Endothelial cell (in vitro differentiated cells): ENCODE measurements at regions not wholly inside any gene's neighbourhood (a gene's known extent, or its start where the extent isn't known, plus 50 kb on each side); places are given as distances from the start of the nearest gene placed in this dataset.

ENCODE experiments used
- DNase-seq: peaks from one replicate; pipeline ENCODE4 v3.0.0; 2021; ENCODE audit warnings: low spot score
- H3K27ac Mint-ChIP-seq: one replicate; pipeline ENCODE4 v1.8.0; 2021; ENCODE audit warnings: mixed read lengths, inconsistent platforms; ENCODE audit not compliant: unreplicated experiment
- H3K27me3 Mint-ChIP-seq: one replicate; pipeline ENCODE4 v1.8.0; 2021; ENCODE audit warnings: mild to moderate bottlenecking, moderate library complexity, mixed read lengths, inconsistent platforms; ENCODE audit not compliant: unreplicated experiment
- H3K36me3 Mint-ChIP-seq: one replicate; pipeline ENCODE4 v1.8.0; 2021; ENCODE audit warnings: mild to moderate bottlenecking, low read depth, mixed read lengths, inconsistent platforms; ENCODE audit not compliant: unreplicated experiment
- H3K4me1 Mint-ChIP-seq: one replicate; pipeline ENCODE4 v1.8.0; 2021; ENCODE audit warnings: mild to moderate bottlenecking, mixed read lengths, inconsistent platforms; ENCODE audit not compliant: unreplicated experiment
- H3K4me3 Mint-ChIP-seq: one replicate; pipeline ENCODE4 v1.8.0; 2021; ENCODE audit warnings: mild to moderate bottlenecking, mixed read lengths, inconsistent platforms; ENCODE audit not compliant: unreplicated experiment
- H3K9me3 Mint-ChIP-seq: one replicate; pipeline ENCODE4 v1.8.0; 2021; ENCODE audit warnings: mixed read lengths, inconsistent platforms; ENCODE audit not compliant: unreplicated experiment
- TF ChIP-seq, protein P1 (sequence below): fragments of 200-600 bp; sonication (generic); IDR thresholded peaks from one replicate; pipeline ENCODE4 v1.5.0; 2021; ENCODE audit warnings: antibody characterized with exemption; ENCODE audit not compliant: unreplicated experiment

DNA sequence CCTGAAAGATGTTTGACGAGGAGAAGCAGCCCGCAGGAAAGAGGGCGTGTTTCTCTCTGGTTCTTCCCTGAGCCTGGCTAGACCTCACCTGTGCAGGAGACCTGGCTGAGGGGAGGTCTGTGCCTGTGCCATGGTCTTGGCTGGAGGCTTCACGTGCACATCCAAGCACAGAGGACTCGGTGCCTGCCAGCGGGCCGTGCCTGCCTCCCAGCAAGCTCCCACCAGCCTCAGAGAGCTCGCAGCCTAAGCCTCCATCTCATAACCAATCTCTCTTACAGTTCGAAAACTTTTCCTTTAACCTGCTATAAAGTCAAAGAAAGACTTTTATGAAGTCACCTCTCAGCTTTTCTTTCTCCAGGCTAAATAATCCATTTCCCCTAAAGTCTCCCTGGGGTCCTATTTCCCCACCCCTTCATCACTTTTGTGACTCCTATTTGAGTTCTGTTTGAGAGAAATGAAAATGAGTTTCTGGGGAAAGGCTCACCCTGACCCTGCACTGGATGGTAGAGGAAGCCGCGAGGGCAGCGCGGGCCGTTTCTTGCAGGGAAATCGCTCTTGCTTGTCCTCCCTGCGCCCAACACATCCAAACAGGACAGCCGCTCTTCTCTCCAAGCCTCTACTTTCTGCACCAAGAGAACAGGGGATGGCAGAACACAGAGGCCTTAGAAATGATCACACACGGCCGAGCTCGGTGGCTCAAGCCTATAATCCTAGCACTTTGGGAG, 521.0 kb downstream of the SOX11 start:
- Mint-ChIP-seq H3K27ac (no peak overlapping the region), H3K4me3 (no peak overlapping the region), H3K4me1 (no peaks in the 10 kb centered on the region), H3K9me3 (no peaks in the 10 kb centered on the region), H3K36me3 (no peaks in the 10 kb centered on the region), H3K27me3 (peaks cover 2% of the 10 kb centered on the region)
- DNase-seq = no peak
- TF ChIP-seq, protein P1, sequence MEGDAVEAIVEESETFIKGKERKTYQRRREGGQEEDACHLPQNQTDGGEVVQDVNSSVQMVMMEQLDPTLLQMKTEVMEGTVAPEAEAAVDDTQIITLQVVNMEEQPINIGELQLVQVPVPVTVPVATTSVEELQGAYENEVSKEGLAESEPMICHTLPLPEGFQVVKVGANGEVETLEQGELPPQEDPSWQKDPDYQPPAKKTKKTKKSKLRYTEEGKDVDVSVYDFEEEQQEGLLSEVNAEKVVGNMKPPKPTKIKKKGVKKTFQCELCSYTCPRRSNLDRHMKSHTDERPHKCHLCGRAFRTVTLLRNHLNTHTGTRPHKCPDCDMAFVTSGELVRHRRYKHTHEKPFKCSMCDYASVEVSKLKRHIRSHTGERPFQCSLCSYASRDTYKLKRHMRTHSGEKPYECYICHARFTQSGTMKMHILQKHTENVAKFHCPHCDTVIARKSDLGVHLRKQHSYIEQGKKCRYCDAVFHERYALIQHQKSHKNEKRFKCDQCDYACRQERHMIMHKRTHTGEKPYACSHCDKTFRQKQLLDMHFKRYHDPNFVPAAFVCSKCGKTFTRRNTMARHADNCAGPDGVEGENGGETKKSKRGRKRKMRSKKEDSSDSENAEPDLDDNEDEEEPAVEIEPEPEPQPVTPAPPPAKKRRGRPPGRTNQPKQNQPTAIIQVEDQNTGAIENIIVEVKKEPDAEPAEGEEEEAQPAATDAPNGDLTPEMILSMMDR = no peak

DNA sequence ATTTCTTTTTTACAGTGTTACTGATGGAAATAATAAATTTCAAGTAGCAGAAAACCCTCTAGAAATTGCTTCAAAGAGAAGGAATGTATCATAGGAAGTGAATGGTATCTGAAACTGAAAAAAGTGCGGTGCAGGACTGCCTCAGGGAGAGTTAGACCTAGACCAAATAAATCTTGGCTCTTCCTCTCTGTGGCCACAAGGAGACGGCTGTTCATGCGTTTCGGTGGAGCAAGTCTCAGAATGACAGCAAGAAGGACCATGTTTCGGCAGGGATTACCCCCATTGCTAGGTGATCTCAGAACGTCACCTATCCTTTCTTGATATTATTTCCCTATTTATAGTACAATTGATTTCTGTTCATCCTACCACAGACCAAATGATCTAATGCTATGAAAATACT, 522.3 kb downstream of the SOX11 start:
- Mint-ChIP-seq H3K36me3 (no peaks in the 10 kb centered on the region), H3K4me3 (no peak overlapping the region), H3K4me1 (no peaks in the 10 kb centered on the region), H3K27me3 (peaks cover 2% of the 10 kb centered on the region), H3K27ac (no peak overlapping the region), H3K9me3 (no peaks in the 10 kb centered on the region)
- TF ChIP-seq, protein P1 = no peak
- DNase-seq = no peak

DNA sequence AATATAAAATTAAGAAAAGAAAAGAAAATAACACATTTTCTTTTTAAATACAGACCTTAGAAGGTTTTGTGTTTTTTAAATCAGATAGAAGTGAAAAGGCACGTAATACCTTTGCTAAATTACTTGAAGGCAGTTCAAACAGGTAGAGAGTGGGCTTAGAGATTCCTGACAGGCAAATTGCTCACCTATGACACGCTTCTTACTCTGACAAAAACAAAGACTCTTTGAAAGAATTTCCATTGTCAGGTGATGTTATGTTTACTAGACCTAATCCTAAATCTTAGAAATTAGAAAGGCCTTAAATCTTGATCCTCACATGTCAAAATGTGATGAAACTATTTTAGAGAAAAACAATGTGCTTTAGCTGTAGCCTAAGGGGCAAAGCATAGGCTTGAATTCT, 522.9 kb downstream of the SOX11 start:
- Mint-ChIP-seq H3K4me1 (no peaks in the 10 kb centered on the region), H3K27ac (no peak overlapping the region), H3K36me3 (no peaks in the 10 kb centered on the region), H3K9me3 (no peaks in the 10 kb centered on the region), H3K27me3 (peaks cover 2% of the 10 kb centered on the region), H3K4me3 (no peak overlapping the region)
- no peak for DNase-seq
- TF ChIP-seq, protein P1 = no peak

DNA sequence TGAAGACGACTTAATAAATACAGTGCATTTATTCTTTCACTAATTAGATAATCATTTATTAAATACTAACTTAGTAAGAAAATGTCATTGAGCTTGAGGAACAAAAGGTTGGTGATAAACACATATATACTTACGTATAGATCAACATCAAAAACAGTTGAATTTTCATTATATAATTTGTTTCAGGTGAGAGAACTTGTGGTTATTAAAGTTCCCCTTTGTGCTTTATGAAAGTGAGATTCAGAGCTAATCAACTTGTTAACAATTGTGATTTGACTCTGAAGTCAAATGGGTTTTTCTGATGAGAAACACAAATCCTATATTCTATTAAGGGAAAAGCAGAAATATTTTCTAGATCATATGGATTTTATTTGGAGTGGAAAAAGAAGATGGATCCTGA, 524.0 kb downstream of the SOX11 start:
- H3K27me3 Mint-ChIP-seq = peaks cover 3% of the 10 kb centered on the region
- H3K27ac Mint-ChIP-seq = no peak overlapping the region
- no peaks in the 10 kb centered on the region for H3K4me1 Mint-ChIP-seq
- TF ChIP-seq, protein P1 = no peak
- no peaks in the 10 kb centered on the region for H3K9me3 Mint-ChIP-seq
- H3K4me3 Mint-ChIP-seq = no peak overlapping the region
- no peak for DNase-seq
- no peaks in the 10 kb centered on the region for H3K36me3 Mint-ChIP-seq

DNA sequence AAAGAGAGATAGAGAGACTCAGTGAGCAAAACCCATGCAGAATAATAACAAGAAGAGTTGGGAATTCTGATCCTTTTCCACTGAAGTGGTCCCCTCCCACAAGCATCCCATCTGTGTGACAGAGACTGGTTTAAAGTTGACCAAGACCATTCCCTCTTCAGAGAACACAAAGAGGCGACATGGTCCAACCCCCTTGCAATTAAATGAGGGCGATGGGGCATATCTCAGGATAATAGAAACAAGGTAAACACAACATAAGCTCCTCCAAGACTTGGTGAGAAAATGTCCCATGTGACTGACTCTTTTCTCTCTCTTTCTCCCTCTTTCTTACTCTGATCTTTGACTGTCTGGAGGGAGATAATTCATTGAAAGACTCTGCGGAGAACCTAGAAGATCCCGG, 526.7 kb downstream of the SOX11 start:
- Mint-ChIP-seq H3K4me1 (peaks cover 5% of the 10 kb centered on the region), H3K27ac (no peak overlapping the region), H3K4me3 (no peak overlapping the region), H3K9me3 (no peaks in the 10 kb centered on the region), H3K36me3 (no peaks in the 10 kb centered on the region), H3K27me3 (peaks cover 6% of the 10 kb centered on the region)
- TF ChIP-seq, protein P1 = no peak
- no peak for DNase-seq
